Esophagus (tissue), 2 donors: ENCODE measurements at regions not wholly inside any gene's neighbourhood (a gene's known extent, or its start where the extent isn't known, plus 50 kb on each side); places are given as distances from the start of the nearest gene placed in this dataset.

Experiments
- H3K27ac ChIP-seq, 2 donors: one replicate each; pipeline ENCODE4 v1.5.1; 2013; ENCODE audit warnings: low read depth in 2 of 2, mild to moderate bottlenecking in 2 of 2, inconsistent platforms in 1 of 2, low read length in 1 of 2, moderate library complexity in 1 of 2
- H3K27me3 ChIP-seq, 2 donors: one replicate each; pipeline ENCODE4 v1.6.1; 2013; ENCODE audit warnings: low read length in 2 of 2, control low read depth in 1 of 2, mild to moderate bottlenecking in 1 of 2; ENCODE audit not compliant: insufficient read depth in 2 of 2, control insufficient read depth in 1 of 2
- H3K36me3 ChIP-seq, 2 donors: one replicate each; pipeline ENCODE4 v1.6.1; 2013; ENCODE audit warnings: low read length in 1 of 2; ENCODE audit not compliant: control insufficient read depth in 2 of 2, insufficient read depth in 2 of 2
- H3K4me1 ChIP-seq, 2 donors: one replicate each; pipeline ENCODE4 v1.6.1; 2013; ENCODE audit warnings: low read length in 1 of 2; ENCODE audit not compliant: control insufficient read depth in 2 of 2, insufficient read depth in 2 of 2
- H3K4me3 ChIP-seq, 2 donors: one replicate each; pipeline ENCODE4 v1.5.1; 2013; ENCODE audit warnings: low read length in 2 of 2, mild to moderate bottlenecking in 2 of 2, low read depth in 1 of 2, moderate library complexity in 1 of 2
- H3K9me3 ChIP-seq, 2 donors: one replicate each; pipeline ENCODE4 v1.6.1; 2013; ENCODE audit warnings: mild to moderate bottlenecking in 2 of 2, low read depth in 1 of 2, low read length in 1 of 2, moderate library complexity in 1 of 2; ENCODE audit not compliant: control insufficient read depth in 2 of 2, insufficient read depth in 1 of 2
- WGBS, 2 donors: extraction: QIAGEN DNeasy Blood & Tissue Kit; methylation state at CpG; one replicate each; pipeline ENCODE4 v1.1.7; 2013; 5-methylcytosine and 5-hydroxymethylcytosine counted together
- donor health status: healthy with polysubstance abuse.
- donor health status: Bipolar disorder and iron deficiency.

DNA sequence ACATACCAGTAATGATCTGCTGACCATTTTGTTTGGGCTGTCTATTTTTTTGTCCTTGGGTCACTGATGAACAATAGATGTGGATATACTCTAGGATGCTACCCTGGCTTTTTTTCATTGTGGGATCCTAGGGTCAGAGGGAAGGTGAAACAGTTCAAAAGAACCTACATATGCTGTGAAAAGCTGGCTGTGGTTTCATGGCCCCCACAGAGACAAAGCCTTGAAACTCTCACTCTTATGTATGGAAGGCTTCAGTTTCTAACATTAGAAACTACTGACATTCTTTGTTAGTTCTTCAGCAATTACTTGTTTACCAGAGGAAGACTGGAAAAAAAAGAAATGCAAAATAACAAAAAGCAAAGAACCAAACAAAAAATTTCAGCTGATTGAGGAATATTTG, 250.7 kb downstream of the FAT3 start:
- no peak overlapping the region for H3K27ac ChIP-seq
- H3K9me3 ChIP-seq = no peaks in the 10 kb centered on the region
- no peak overlapping the region for H3K4me3 ChIP-seq
- H3K4me1 ChIP-seq = no peaks in the 10 kb centered on the region
- no peaks in the 10 kb centered on the region for H3K36me3 ChIP-seq
- no peaks in the 10 kb centered on the region for H3K27me3 ChIP-seq

DNA sequence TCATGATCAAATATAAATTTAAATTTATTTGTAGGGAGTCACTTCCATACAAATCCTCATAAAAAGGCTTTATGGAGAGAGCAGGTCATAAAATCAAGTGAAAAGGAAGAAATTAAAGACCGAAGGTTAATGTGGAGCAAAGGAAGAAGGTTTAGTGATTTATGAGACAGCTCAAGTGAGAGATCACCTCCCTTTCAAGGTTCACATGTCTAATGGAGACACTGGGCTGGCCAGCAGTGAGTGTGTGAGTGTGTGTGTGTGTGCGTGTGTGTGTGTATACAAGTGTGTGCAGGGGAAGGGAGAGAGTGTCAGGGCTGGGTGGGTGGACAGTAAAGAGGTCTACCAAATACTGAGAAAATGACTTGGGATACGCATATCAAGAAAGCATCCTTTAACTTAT, 251.2 kb downstream of the FAT3 start:
- Histone ChIP-seq H3K9me3 (no peaks in the 10 kb centered on the region), H3K27me3 (no peaks in the 10 kb centered on the region), H3K4me3 (no peak overlapping the region), H3K27ac (no peak overlapping the region), H3K36me3 (no peaks in the 10 kb centered on the region), H3K4me1 (no peaks in the 10 kb centered on the region)
- 89 to 91% methylated on average over 3 of the region's 3 CpGs for WGBS, 2 donors

DNA sequence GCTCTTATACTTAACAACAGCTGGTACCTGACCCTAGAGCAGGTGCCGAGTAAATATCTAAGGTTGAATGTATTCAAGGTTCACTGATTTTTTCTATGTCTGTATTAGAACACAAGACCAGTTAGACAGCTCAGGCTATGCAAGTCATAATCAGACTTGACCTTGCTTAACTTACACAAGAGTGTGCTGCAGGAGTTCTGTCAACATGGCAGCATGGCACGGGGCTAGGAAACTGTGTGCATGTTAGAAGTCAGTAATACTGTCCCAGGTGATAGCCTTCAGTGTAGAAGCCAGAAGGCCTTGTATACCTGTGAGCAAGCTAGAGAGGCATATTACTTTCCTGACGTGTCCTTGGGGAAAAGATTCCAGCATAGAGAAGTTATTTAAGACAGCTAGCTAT, 253.1 kb downstream of the FAT3 start:
- H3K27me3 ChIP-seq = no peaks in the 10 kb centered on the region
- no peaks in the 10 kb centered on the region for H3K36me3 ChIP-seq
- no peaks in the 10 kb centered on the region for H3K9me3 ChIP-seq
- no peak overlapping the region for H3K27ac ChIP-seq
- H3K4me1 ChIP-seq = no peaks in the 10 kb centered on the region
- no peak overlapping the region for H3K4me3 ChIP-seq
- 66 to 74% methylated on average over 3 of the region's 3 CpGs for WGBS, 2 donors

DNA sequence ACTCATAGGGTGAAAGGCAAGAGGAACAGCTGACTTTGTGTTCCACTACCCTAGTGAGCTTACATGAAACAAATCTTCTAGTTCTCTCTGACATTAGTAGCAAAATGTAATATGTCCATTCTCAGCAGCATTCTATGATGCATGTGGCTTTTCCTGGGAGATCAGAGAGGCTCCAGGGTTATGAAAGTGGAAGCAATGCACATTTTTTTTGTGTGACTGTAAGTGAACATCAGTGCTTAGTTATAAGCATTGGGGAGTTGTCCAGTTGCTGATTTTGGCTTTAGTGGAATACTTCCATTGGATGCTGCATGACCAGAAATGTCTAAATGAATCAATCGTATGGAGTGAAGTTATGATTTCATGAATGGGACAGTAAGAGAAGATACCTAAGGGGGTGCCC, 255.9 kb downstream of the FAT3 start:
- 90 to 93% methylated on average over 1 of the region's 1 CpG for WGBS, 2 donors
- Histone ChIP-seq H3K4me1 (no peaks in the 10 kb centered on the region), H3K36me3 (no peaks in the 10 kb centered on the region), H3K27me3 (no peaks in the 10 kb centered on the region), H3K9me3 (no peaks in the 10 kb centered on the region), H3K4me3 (no peak overlapping the region), H3K27ac (no peak overlapping the region)

DNA sequence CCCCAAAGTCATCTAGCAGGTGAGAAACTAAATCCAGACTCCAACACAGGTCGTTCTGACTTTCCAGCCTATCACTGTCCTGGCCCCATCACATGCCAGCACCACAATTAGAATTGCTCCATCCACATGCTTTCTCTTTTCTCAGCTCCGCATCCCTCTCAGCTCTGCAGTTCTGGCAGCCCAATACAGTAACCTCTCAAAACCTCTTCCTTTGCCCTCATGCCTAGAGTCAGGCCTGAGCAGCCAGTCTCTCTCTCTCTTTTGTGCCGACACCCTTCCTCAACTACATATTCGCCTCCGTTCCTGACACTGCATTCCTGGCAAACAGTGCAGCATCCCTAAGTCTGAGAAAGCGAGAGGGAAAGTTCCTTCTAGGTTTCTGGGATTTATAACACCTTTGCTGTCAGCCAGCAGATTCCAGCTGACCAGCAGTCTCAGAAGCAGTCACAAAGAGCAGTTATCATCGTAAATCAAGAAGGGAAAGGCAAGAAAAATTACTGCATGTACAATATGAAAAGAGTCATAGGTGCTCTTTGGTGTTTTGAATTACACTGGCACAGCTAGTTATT, 258.0 kb downstream of the FAT3 start:
- Histone ChIP-seq H3K4me3 (no peak overlapping the region), H3K9me3 (no peaks in the 10 kb centered on the region), H3K4me1 (no peaks in the 10 kb centered on the region), H3K27ac (no peak overlapping the region), H3K27me3 (no peaks in the 10 kb centered on the region), H3K36me3 (no peaks in the 10 kb centered on the region)
- 66 to 76% methylated on average over 7 of the region's 7 CpGs for WGBS, 2 donors

DNA sequence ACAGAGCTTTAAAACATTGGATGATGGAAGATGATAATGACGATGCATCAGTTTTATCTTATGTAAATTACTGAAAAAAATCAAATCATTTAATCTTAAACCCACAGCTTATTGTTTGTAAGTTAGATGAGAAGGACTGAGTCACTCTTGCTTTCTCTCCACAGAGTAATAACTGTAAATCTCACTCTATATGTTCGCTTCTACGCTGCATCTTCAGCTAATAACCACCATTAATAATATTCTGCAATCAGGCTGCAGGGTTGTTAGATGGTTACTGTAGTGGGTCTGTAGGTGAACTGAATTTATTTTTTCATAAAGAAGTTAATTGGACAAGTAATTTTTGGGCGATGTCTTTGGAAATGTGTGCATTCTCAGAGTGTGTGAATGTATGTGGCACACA, 260.0 kb downstream of the FAT3 start:
- Histone ChIP-seq H3K4me1 (no peaks in the 10 kb centered on the region), H3K36me3 (no peaks in the 10 kb centered on the region), H3K9me3 (no peaks in the 10 kb centered on the region), H3K27ac (no peak overlapping the region), H3K27me3 (no peaks in the 10 kb centered on the region), H3K4me3 (no peak overlapping the region)
- WGBS, 2 donors = 92 to 93% methylated on average over 4 of the region's 4 CpGs

DNA sequence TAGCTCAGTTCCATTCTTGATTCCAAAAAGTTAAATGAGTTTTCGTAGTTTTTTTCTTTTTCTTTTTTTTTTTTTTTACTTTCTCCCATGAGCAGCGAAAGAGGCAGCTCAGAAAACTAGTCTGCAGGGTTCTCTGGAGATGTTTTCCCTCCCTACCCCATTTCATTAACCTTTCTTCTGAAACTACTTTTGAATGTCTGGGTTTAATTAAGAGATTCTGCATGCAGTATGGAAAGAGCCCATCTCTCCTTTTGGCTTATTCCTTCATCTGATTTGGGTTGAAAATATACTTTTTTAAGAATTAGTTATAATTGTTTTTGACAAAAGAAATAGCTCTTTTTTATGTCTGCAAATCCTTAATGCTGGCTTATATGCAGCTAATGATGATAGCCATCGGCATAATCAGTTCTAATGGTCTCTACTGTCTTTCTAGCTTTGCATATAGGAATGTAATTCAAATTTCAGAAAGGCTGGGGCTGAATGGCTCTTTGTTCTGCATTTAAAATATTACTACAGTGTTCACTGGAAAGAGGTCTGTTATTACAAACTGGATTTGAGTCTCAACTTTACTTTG, 265.3 kb downstream of the FAT3 start:
- no peaks in the 10 kb centered on the region for H3K36me3 ChIP-seq
- no peak overlapping the region for H3K27ac ChIP-seq
- no peaks in the 10 kb centered on the region for H3K4me1 ChIP-seq
- no peaks in the 10 kb centered on the region for H3K27me3 ChIP-seq
- H3K9me3 ChIP-seq = no peaks in the 10 kb centered on the region
- 75 to 83% methylated on average over 3 of the region's 3 CpGs for WGBS, 2 donors
- H3K4me3 ChIP-seq = no peak overlapping the region

DNA sequence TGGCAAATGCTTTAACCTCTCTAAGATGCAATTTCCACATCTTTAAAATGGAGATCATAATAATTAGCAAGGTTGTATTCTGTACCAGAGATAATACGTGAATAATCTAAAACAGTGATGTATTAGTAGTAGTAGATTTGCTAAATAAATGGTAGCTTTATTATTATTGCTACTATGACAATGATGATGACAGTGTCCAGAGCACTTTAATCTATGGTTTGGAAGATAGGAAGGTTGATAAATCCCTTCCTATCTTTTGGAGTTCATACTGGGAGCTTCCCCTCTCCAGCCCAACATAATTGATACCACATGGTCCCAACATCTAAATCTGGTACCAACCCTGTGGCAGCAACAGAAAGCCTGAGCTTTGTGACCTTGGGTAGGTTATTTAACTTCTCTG, 267.8 kb downstream of the FAT3 start:
- WGBS, 2 donors = 88 to 90% methylated on average over 1 of the region's 1 CpG

DNA sequence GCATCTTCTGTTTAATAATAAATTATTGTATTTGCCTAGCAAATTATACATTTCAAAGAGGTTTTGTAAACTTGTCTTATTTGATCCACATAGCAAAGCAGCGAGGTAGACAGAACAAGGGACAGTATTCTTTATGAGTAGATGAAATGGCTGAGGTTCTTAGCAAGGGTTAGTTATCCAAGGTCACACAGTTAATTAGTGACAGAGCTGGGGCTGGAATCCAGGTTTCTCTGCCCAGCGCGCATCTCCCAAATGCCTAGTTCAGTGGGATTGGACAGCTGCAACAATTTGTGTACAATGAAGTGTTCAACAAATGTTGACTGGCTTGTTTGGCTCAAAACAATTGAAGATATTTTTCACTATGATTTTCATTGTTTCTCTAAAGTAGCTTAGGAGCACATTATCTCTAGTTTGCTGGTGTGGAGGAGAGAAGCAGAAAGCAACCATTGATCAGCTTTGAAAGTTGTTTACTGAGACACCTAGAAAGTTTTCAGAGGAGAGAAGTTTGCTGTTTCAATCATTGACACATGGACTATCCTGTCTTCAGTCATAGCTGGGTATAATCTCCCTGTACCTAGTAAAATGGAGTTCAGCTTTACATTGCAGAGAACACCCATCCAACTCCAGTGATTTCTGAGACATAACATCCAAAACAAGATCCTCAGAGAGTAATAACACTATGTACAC, 270.6 kb downstream of the FAT3 start:
- WGBS, 2 donors = 48 to 65% methylated on average over 3 of the region's 3 CpGs
- Histone ChIP-seq H3K27me3 (no peaks in the 10 kb centered on the region), H3K4me1 (no peaks in the 10 kb centered on the region), H3K4me3 (no peak overlapping the region), H3K27ac (no peak overlapping the region), H3K36me3 (no peaks in the 10 kb centered on the region), H3K9me3 (peaks cover 0 to 2% of the 10 kb centered on the region in 2 donors)

More for the DNA sequence above, 267.8 kb downstream of the FAT3 start:
- H3K27me3 ChIP-seq = no peaks in the 10 kb centered on the region
- H3K9me3 ChIP-seq = peaks cover 0 to 2% of the 10 kb centered on the region in 2 donors
- no peaks in the 10 kb centered on the region for H3K36me3 ChIP-seq
- no peak overlapping the region for H3K27ac ChIP-seq
- H3K4me3 ChIP-seq = no peak overlapping the region
- no peaks in the 10 kb centered on the region for H3K4me1 ChIP-seq

DNA sequence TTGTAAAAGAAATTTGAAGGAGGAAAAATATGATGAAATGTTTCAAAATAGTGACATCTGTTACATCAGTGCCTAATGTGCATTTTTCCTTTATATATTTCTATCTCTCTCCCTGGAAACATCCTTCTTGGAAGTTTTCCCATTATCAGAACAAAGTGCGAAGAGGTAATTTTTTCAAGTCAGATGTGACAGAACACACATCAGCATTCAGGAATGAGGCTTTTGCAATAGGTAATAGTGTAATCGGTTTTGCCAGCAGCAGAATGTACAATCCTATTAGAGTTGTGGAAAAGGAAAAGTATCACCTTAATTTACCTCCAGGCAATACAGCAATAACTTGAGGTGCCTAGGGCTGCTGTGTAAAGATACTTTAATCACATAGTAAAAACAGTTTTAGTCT, 275.8 kb downstream of the FAT3 start:
- Histone ChIP-seq H3K36me3 (no peaks in the 10 kb centered on the region), H3K4me3 (no peak overlapping the region), H3K4me1 (no peaks in the 10 kb centered on the region), H3K27me3 (no peaks in the 10 kb centered on the region), H3K9me3 (peaks cover 0 to 2% of the 10 kb centered on the region in 2 donors), H3K27ac (no peak overlapping the region)
- 61 to 76% methylated on average over 2 of the region's 2 CpGs for WGBS, 2 donors
